GM10266 (cell line): ENCODE measurements at regions not wholly inside any gene's neighbourhood (a gene's known extent, or its start where the extent isn't known, plus 50 kb on each side); places are given as distances from the start of the nearest gene placed in this dataset.

Experiments used
- DNase-seq: peaks from one replicate; pipeline ENCODE4 v3.0.0; 2012; ENCODE audit errors: extremely low spot score
- TF ChIP-seq, protein P1 (sequence below): IDR thresholded peaks from 2 replicates; pipeline ENCODE4 v1.5.1; 2012; ENCODE audit warnings: mild to moderate bottlenecking, low read depth; ENCODE audit not compliant: control insufficient read depth, insufficient read depth; ENCODE audit errors: missing control alignments

GRCh38 chr1:29629401-29629800, 393.1 kb downstream of the PTPRU start:
- TF ChIP-seq, protein P1, sequence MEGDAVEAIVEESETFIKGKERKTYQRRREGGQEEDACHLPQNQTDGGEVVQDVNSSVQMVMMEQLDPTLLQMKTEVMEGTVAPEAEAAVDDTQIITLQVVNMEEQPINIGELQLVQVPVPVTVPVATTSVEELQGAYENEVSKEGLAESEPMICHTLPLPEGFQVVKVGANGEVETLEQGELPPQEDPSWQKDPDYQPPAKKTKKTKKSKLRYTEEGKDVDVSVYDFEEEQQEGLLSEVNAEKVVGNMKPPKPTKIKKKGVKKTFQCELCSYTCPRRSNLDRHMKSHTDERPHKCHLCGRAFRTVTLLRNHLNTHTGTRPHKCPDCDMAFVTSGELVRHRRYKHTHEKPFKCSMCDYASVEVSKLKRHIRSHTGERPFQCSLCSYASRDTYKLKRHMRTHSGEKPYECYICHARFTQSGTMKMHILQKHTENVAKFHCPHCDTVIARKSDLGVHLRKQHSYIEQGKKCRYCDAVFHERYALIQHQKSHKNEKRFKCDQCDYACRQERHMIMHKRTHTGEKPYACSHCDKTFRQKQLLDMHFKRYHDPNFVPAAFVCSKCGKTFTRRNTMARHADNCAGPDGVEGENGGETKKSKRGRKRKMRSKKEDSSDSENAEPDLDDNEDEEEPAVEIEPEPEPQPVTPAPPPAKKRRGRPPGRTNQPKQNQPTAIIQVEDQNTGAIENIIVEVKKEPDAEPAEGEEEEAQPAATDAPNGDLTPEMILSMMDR = no peak
- no peak for DNase-seq

GRCh38 chr1:29628190-29628589, 391.9 kb downstream of the PTPRU start:
- DNase-seq = no peak
- TF ChIP-seq, protein P1 = no peak

- DNase-seq = no peak
- TF ChIP-seq, protein P1 = no peak
Observed at GRCh38 chr1:29626726-29627125, 390.4 kb downstream of the PTPRU start.

DNA sequence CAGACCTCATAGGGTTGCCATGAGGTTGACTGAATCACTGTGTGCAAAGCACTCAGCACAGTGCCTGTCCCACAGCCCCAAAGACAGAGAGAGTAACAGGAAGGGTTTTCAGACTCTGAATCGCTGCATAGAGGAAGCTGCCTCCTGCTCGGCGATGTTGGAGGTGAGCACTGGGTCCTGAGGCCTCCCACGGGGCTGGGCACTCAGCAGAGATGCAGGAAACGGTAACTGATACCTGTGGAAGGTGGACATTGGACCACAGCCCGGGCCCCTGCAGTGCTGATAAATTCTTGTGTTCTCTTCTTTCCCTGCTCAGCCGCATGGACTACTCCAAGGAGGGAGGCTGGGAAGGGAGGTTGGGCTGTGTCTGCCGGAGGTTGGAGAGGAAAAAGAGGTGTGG, 389.7 kb downstream of the PTPRU start:
- TF ChIP-seq, protein P1 = no peak
- DNase-seq = no peak

GRCh38 chr1:29625084-29625420, 388.7 kb downstream of the PTPRU start:
- TF ChIP-seq, protein P1 = no peak

GRCh38 chr1:29624320-29625083, 388.2 kb downstream of the PTPRU start:
- DNase-seq = no peak
- TF ChIP-seq, protein P1 = no peak

More at GRCh38 chr1:29625084-29625420, 388.7 kb downstream of the PTPRU start:
- no peak for DNase-seq

DNA sequence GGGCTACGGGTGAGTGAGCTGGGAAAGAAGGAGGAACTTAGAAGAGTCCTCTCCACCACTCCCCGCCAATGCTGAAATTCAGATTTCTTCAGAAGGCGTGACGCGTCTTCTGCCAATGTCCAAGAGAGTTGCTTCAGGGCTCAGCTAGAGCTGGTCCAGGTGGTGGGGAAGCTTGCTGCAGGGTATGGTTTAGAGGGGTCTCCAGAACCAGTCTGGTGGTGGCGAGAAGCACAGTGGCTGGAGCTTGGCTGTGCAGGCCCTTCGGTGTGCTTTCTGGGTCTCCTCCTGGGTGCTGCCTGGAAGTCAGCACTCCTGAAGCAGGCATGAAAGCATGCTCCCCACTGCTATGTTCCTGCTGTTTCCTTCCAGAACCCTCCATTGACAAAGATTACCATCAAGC, 387.2 kb downstream of the PTPRU start:
- TF ChIP-seq, protein P1 = no peak
- no peak for DNase-seq
